ENCODE measurements at regions not wholly inside any gene's neighbourhood (a gene's known extent, or its start where the extent isn't known, plus 50 kb on each side); places are given as distances from the start of the nearest gene placed in this dataset.

DNA sequence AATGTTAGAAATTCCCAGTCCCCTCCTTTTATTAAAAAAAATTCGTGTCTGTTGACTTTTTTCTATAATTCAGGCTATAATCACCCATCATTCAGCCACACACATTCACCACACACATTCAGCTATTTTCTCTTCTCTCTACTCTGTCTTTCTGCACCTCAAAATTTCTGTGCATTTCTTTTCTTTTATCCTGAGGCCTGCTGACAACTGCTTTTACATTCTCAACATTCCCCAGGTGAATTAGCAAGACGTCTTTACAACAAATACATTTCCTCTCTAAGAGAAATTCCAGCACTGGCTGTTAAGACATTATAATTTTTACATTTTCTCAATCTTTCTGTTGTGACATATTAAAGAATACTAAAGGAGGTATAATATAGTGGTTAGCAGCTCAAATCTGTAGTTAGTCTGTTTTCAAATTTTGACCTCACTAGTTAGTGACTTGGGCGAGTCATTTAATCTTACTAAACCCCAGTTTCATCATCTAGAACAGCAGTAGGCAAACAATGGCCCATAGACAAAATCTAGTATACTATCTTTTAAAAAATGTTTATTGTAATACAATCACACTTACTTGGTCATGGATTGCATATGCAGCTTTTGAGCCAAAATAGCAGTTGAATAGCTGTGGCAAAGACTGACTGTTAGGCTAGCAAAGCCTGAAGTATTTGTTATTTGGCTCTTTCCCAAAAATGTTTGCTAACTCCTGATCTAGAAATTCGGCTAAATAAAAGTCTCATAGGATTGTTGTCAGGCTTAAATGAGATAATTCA, 350.7 kb downstream of the NSUN3 start (continued):
- TF ChIP-seq, protein P1, sequence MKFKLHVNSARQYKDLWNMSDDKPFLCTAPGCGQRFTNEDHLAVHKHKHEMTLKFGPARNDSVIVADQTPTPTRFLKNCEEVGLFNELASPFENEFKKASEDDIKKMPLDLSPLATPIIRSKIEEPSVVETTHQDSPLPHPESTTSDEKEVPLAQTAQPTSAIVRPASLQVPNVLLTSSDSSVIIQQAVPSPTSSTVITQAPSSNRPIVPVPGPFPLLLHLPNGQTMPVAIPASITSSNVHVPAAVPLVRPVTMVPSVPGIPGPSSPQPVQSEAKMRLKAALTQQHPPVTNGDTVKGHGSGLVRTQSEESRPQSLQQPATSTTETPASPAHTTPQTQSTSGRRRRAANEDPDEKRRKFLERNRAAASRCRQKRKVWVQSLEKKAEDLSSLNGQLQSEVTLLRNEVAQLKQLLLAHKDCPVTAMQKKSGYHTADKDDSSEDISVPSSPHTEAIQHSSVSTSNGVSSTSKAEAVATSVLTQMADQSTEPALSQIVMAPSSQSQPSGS (IDR thresholded peaks at IDR 0.05; ENCODE audit: low read length): no peak
- no peak for TF ChIP-seq RFX5 (IDR thresholded peaks at IDR 0.05; ENCODE audit: borderline replicate concordance, low read depth, low read length)
- TF ChIP-seq SP1 (IDR thresholded peaks at IDR 0.05; ENCODE audit: low read depth, low read length): 0 out of 2 replicates have a peak, but pooled peaks have one; percentile 22
- peak in 1 of 2 experiments; percentile 45; a peak in 1 of 4 replicates for TF ChIP-seq HDAC2 (IDR thresholded peaks at IDR 0.05; ENCODE audit: borderline replicate concordance in 1 of 2, low read depth in 2 of 2, low read length in 2 of 2)
- no peak for TF ChIP-seq EGR1 (IDR thresholded peaks at IDR 0.05; ENCODE audit: borderline replicate concordance, low read depth, low read length)
- peak; percentile 90 for TF ChIP-seq TEAD4 (IDR thresholded peaks at IDR 0.05; ENCODE audit: low read depth, low read length)
- TF ChIP-seq, protein P2, sequence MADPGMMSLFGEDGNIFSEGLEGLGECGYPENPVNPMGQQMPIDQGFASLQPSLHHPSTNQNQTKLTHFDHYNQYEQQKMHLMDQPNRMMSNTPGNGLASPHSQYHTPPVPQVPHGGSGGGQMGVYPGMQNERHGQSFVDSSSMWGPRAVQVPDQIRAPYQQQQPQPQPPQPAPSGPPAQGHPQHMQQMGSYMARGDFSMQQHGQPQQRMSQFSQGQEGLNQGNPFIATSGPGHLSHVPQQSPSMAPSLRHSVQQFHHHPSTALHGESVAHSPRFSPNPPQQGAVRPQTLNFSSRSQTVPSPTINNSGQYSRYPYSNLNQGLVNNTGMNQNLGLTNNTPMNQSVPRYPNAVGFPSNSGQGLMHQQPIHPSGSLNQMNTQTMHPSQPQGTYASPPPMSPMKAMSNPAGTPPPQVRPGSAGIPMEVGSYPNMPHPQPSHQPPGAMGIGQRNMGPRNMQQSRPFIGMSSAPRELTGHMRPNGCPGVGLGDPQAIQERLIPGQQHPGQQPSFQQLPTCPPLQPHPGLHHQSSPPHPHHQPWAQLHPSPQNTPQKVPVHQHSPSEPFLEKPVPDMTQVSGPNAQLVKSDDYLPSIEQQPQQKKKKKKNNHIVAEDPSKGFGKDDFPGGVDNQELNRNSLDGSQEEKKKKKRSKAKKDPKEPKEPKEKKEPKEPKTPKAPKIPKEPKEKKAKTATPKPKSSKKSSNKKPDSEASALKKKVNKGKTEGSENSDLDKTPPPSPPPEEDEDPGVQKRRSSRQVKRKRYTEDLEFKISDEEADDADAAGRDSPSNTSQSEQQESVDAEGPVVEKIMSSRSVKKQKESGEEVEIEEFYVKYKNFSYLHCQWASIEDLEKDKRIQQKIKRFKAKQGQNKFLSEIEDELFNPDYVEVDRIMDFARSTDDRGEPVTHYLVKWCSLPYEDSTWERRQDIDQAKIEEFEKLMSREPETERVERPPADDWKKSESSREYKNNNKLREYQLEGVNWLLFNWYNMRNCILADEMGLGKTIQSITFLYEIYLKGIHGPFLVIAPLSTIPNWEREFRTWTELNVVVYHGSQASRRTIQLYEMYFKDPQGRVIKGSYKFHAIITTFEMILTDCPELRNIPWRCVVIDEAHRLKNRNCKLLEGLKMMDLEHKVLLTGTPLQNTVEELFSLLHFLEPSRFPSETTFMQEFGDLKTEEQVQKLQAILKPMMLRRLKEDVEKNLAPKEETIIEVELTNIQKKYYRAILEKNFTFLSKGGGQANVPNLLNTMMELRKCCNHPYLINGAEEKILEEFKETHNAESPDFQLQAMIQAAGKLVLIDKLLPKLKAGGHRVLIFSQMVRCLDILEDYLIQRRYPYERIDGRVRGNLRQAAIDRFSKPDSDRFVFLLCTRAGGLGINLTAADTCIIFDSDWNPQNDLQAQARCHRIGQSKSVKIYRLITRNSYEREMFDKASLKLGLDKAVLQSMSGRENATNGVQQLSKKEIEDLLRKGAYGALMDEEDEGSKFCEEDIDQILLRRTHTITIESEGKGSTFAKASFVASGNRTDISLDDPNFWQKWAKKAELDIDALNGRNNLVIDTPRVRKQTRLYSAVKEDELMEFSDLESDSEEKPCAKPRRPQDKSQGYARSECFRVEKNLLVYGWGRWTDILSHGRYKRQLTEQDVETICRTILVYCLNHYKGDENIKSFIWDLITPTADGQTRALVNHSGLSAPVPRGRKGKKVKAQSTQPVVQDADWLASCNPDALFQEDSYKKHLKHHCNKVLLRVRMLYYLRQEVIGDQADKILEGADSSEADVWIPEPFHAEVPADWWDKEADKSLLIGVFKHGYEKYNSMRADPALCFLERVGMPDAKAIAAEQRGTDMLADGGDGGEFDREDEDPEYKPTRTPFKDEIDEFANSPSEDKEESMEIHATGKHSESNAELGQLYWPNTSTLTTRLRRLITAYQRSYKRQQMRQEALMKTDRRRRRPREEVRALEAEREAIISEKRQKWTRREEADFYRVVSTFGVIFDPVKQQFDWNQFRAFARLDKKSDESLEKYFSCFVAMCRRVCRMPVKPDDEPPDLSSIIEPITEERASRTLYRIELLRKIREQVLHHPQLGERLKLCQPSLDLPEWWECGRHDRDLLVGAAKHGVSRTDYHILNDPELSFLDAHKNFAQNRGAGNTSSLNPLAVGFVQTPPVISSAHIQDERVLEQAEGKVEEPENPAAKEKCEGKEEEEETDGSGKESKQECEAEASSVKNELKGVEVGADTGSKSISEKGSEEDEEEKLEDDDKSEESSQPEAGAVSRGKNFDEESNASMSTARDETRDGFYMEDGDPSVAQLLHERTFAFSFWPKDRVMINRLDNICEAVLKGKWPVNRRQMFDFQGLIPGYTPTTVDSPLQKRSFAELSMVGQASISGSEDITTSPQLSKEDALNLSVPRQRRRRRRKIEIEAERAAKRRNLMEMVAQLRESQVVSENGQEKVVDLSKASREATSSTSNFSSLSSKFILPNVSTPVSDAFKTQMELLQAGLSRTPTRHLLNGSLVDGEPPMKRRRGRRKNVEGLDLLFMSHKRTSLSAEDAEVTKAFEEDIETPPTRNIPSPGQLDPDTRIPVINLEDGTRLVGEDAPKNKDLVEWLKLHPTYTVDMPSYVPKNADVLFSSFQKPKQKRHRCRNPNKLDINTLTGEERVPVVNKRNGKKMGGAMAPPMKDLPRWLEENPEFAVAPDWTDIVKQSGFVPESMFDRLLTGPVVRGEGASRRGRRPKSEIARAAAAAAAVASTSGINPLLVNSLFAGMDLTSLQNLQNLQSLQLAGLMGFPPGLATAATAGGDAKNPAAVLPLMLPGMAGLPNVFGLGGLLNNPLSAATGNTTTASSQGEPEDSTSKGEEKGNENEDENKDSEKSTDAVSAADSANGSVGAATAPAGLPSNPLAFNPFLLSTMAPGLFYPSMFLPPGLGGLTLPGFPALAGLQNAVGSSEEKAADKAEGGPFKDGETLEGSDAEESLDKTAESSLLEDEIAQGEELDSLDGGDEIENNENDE (IDR thresholded peaks at IDR 0.05; ENCODE audit: insufficient replicate concordance, low read length): peak; percentile 59
- no peak for TF ChIP-seq CHD1 (IDR thresholded peaks at IDR 0.05; ENCODE audit: low read depth, low read length)

All from H1 (cell line).